ENCODE measurements at regions not wholly inside any gene's neighbourhood (a gene's known extent, or its start where the extent isn't known, plus 50 kb on each side); places are given as distances from the start of the nearest gene placed in this dataset.
A peak's percentile ranks its signal among the peaks of the same experiment; 100 is the strongest.

- Histone ChIP-seq H3K27ac (no peak overlapping the region), H3K36me3 (no peaks in the 10 kb centered on the region), H3K4me1 (peaks cover 0 to 5% (median 0%) of the 10 kb centered on the region in 4 donors), H3K9me3 (peaks cover 0 to 9% (median 0%) of the 10 kb centered on the region in 4 donors), H3K4me3 (no peak overlapping the region), H3K27me3 (no peaks in the 10 kb centered on the region)
- 82 to 83% methylated on average over 7 of the region's 7 CpGs for WGBS, 2 donors
- TF ChIP-seq POLR2A (IDR thresholded peaks at IDR 0.05) (no peak), CTCF (IDR thresholded peaks at IDR 0.05) (no peak), EP300 (IDR thresholded peaks at IDR 0.05) (no peak)
- no peak for DNase-seq (ENCODE audit: low spot score in 2 of 2)
Observed at GRCh38 chr22:44554411-44554810, 56.4 kb upstream of the RTL6 start.

- TF ChIP-seq POLR2A (IDR thresholded peaks at IDR 0.05) (no peak), EP300 (IDR thresholded peaks at IDR 0.05) (no peak), CTCF (IDR thresholded peaks at IDR 0.05) (no peak)
- H3K4me3 ChIP-seq, result peak overlapping the region in 1 of 4 donors; percentile 37
- WGBS, 2 donors, result 42% methylated on average over 21 to 22 of the region's 22 CpGs
- H3K27me3 ChIP-seq, result no peaks in the 10 kb centered on the region
- no peak overlapping the region for H3K27ac ChIP-seq
- H3K36me3 ChIP-seq, result no peaks in the 10 kb centered on the region
- peaks cover 0 to 17% (median 0%) of the 10 kb centered on the region in 4 donors for H3K9me3 ChIP-seq
- H3K4me1 ChIP-seq, result peaks cover 0 to 5% (median 0%) of the 10 kb centered on the region in 4 donors
- DNase-seq (ENCODE audit: low spot score in 2 of 2), result no peak
Observed at GRCh38 chr22:44550711-44551491, 52.9 kb upstream of the RTL6 start.

DNA sequence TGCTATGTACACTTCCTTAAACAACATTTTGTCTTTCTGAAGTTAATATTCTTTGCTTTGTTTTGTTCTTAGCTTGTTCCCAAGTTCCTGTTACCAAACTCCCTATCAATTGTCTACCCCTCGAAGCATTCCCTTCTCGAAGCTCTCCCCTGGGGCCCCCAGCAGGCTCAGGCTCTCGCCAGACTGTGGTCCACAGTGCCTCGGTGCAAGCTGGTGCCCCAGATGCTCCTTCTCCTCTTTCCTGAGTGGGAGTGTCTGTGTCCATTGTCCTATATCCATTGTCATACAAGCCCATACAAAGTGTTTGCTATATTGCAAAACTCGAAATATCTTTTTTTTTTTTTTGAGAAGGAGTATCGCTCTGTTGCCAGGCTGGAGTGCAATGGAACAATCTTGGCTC lies 51.7 kb upstream of the RTL6 start:
- 68% methylated on average over 6 of the region's 6 CpGs for WGBS, 2 donors
- H3K36me3 ChIP-seq, result no peaks in the 10 kb centered on the region
- no peak overlapping the region for H3K27ac ChIP-seq
- H3K4me1 ChIP-seq, result peaks cover 0 to 5% (median 0%) of the 10 kb centered on the region in 4 donors
- no peak for DNase-seq (ENCODE audit: low spot score in 2 of 2)
- no peak overlapping the region for H3K4me3 ChIP-seq
- peaks cover 0 to 17% (median 0%) of the 10 kb centered on the region in 4 donors for H3K9me3 ChIP-seq
- no peak for TF ChIP-seq POLR2A (IDR thresholded peaks at IDR 0.05)
- TF ChIP-seq CTCF (IDR thresholded peaks at IDR 0.05), result no peak
- TF ChIP-seq EP300 (IDR thresholded peaks at IDR 0.05), result no peak
- peaks cover 0 to 4% of the 10 kb centered on the region in 2 donors for H3K27me3 ChIP-seq

DNA sequence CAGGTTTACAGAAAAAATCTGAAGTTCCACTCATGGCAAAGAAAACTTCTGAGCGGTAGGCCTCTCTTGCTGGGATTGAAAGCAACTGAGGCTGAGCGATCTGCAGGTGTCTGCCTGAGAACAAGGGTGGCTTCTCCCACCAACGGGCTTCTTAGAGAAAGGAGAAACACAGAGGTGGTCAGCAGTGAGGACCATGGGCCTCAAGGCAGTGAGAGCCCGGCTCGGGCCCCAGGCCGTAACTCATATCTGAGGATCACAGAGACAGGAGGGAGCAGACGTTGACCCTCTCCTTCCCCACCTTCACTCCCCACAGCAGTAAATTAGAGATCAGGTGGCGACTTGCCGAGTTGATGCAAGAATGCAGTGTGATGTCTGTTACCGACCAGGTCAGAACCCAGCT lies 50.9 kb upstream of the RTL6 start:
- no peak overlapping the region for H3K4me3 ChIP-seq
- H3K4me1 ChIP-seq, result peaks cover 0 to 7% (median 0%) of the 10 kb centered on the region in 4 donors
- no peak overlapping the region for H3K27ac ChIP-seq
- peaks cover 0 to 17% (median 0%) of the 10 kb centered on the region in 4 donors for H3K9me3 ChIP-seq
- 77 to 82% methylated on average over 10 of the region's 10 CpGs for whole genome bisulfite sequencing, 2 donors
- peaks cover 0 to 8% of the 10 kb centered on the region in 2 donors for H3K27me3 ChIP-seq
- no peak for DNase-seq (ENCODE audit: low spot score in 2 of 2)
- no peaks in the 10 kb centered on the region for H3K36me3 ChIP-seq
- TF ChIP-seq POLR2A (IDR thresholded peaks at IDR 0.05) (no peak), CTCF (IDR thresholded peaks at IDR 0.05) (no peak), EP300 (IDR thresholded peaks at IDR 0.05) (no peak)

All from tibial nerve (tissue), 4 donors.